C4-2B (cell line): ENCODE measurements at regions not wholly inside any gene's neighbourhood (a gene's known extent, or its start where the extent isn't known, plus 50 kb on each side); places are given as distances from the start of the nearest gene placed in this dataset.

Source experiments
- CTCF ChIP-seq: fragments of 450-650 bp; conservative IDR thresholded peaks from 2 replicates; pipeline ENCODE4 v1.5.1; 2017; ENCODE audit warnings: mild to moderate bottlenecking
- ZFX ChIP-seq: fragments of 450-650 bp; IDR thresholded peaks from 2 replicates; pipeline ENCODE4 v1.6.1; 2017

GRCh38 chr18:39773646-39774045 lies 2181.4 kb upstream of the PIK3C3 start:
- TF ChIP-seq CTCF = no peak
- no peak for TF ChIP-seq ZFX
